D721Med (cell line): ENCODE measurements at regions not wholly inside any gene's neighbourhood (a gene's known extent, or its start where the extent isn't known, plus 50 kb on each side); places are given as distances from the start of the nearest gene placed in this dataset.

ENCODE experiments used
- DNase-seq: peaks from one replicate; pipeline ENCODE4 v3.0.0; 2011; ENCODE audit warnings: low spot score; ENCODE audit not compliant: insufficient read length
- FAIRE-seq: peaks from 2 replicates; lab custom pipeline; 2011; peaks lifted over from hg19 to GRCh38; lab: Jason Lieb, UNC
- CTCF ChIP-seq: IDR thresholded peaks from 2 replicates; pipeline ENCODE4 v1.5.1; 2012; ENCODE audit warnings: mild to moderate bottlenecking, control low read depth; ENCODE audit not compliant: insufficient read depth; ENCODE audit errors: missing control alignments

GRCh38 chr1:181150842-181151241, 62.3 kb downstream of the IER5 start:
- no peak for DNase-seq
- no peak for FAIRE-seq
- no peak for TF ChIP-seq CTCF

GRCh38 chr1:181151378-181152326, 63.2 kb downstream of the IER5 start:
- no peak for DNase-seq
- no peak for TF ChIP-seq CTCF
- FAIRE-seq: no peak

GRCh38 chr1:181152892-181153633, 64.6 kb downstream of the IER5 start:
- DNase-seq (peak; percentile 44), FAIRE-seq (no peak)
- TF ChIP-seq CTCF: peak; percentile 33

- TF ChIP-seq CTCF: no peak
- FAIRE-seq (no peak), DNase-seq (no peak)
Measured at GRCh38 chr1:181153634-181153961, 65.1 kb downstream of the IER5 start.

- FAIRE-seq (no peak), DNase-seq (no peak)
- TF ChIP-seq CTCF: no peak
Measured at GRCh38 chr1:181155339-181155738, 66.8 kb downstream of the IER5 start.

DNA sequence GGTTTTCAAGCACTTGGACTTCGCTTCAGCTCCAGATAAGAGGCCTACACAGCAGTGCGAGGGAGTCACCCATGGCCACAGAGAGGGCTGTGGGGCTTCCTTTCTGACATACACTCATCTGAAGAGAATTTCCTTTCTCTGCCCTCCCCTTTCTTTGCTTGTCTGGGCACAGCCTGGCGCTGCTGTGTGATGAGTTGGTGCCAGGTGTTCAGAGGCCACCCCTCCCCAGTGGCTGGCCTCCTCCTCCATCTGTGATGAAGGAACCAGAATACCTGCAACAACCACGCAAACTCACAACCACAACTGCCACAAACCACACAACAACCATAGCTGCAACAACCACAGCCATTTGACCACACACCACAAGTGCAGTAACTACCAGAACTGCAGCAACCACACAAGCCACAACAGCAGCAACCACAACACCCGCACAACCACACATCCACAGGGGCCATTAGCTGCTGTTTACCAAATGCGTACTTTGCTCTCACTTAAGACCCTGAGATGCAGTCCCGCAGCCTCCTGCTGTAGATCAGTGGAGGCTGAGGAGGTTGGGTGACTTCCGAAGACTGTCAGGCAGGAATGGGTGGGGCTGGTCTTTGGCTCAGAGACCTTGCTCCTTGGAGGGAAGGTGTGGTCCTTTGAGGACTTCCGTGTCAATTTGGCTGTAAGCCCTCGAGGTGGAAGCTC, 71.1 kb downstream of the IER5 start:
- TF ChIP-seq CTCF: no peak
- no peak for DNase-seq
- no peak for FAIRE-seq
